Frontal cortex (tissue), 3 donors: ENCODE measurements at regions not wholly inside any gene's neighbourhood (a gene's known extent, or its start where the extent isn't known, plus 50 kb on each side); places are given as distances from the start of the nearest gene placed in this dataset.

ENCODE experiments used
- DNase-seq, 2 donors: peaks; one replicate each; pipeline ENCODE4 v3.0.0; 2012; ENCODE audit warnings: low spot score in 2 of 2
- FAIRE-seq: peaks from 2 replicates; lab custom pipeline; 2012; peaks lifted over from hg19 to GRCh38; lab: Jason Lieb, UNC
- donor health status: control.
- donor health status: control.
- donor health status: control.

DNA sequence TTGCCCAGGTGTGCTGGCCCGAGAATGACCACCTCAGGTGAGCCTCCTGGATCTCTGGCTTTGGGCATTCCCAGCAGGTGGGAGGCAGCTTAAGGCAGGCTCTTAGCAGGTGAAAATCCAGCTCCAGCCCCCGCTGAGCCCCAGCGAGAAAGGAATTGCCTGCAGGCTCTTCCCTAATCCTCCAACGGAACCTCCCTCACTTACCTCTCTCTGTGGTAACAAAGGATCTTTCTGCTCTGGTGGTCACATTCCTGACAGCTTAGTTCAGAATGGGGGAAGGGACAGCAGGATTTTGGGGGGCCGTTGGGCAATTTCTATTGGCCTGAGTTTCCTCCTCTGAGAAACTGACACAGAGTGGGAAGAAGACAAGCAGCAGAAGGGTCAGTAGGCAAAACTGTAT lies 116.0 kb upstream of the LHX5 start:
- DNase-seq (no peak), FAIRE-seq (no peak)

GRCh38 chr12:113586461-113586860 lies 114.8 kb upstream of the LHX5 start:
- FAIRE-seq (no peak), DNase-seq (no peak)

GRCh38 chr12:113582521-113583218 lies 111.0 kb upstream of the LHX5 start:
- FAIRE-seq, result no peak
- DNase-seq, result no peak

- no peak for DNase-seq
- FAIRE-seq, result no peak
Measured at GRCh38 chr12:113581342-113581741, 109.7 kb upstream of the LHX5 start.

DNA sequence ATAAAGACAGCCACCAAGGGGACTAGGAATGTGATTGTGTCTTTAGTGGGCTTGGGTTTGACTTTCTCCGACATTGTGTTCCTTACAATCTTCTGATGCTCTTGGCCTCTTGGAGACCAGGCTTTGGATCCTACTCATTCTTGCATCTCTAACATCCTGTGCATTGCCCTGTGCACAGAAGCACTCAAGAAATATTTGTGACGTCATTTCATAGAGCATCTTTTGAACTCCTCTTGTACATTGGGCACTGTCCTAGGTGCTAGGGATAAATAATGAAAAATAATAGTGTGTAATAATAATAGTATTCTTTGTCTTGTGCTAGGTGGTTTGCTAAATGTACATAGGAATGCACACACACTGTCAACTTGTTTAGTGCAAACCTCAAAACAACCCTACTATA lies 108.8 kb upstream of the LHX5 start:
- no peak for FAIRE-seq
- DNase-seq, result no peak

- no peak for FAIRE-seq
- no peak for DNase-seq
Measured at GRCh38 chr12:113577464-113578129, 105.9 kb upstream of the LHX5 start.

- DNase-seq (no peak), FAIRE-seq (no peak)
Measured at GRCh38 chr12:113575386-113575785, 103.7 kb upstream of the LHX5 start.

DNA sequence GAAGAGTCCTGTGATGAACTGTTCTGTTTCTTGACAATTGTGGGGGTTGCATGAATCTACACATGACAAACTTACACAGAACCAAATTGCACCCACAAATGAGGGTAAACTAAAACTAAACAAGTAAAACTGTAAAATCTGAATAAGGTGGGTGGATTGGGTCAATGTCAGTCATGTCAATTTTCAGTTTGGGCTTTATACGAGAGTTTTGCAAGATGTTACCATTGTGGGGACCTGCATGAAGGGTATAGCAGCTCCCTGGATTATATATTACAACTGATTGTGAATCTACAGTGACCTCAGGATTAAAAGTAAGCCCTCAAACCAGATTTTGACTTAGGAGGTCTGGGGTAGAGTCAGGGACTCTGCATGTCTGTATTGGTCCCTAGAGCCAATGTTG lies 101.5 kb upstream of the LHX5 start:
- FAIRE-seq (no peak), DNase-seq (no peak)

GRCh38 chr12:113571713-113572112 lies 100.0 kb upstream of the LHX5 start:
- DNase-seq (no peak), FAIRE-seq (no peak)

DNA sequence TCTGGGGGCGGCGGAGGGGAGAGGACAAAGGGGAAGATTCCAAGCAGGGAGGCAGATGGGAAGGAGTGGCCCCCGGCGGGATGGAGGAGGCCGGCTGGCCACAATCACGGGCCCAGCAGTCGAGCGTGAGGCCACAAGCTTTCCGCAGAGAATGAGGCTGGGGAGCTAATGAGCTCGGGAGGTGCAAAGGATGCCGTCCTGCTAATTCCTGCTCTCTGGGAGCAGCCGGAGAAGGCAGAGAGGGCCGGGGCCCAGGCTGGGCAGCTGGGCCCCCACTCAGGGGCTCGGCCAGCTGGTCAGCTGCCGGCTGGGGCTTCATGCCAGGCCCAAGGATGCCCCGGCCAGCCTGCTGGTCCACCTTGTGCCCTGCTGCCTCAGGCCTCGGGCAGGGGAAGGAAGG lies 98.1 kb upstream of the LHX5 start:
- DNase-seq, result no peak
- no peak for FAIRE-seq

- DNase-seq, result no peak
Measured at GRCh38 chr12:113568021-113568420, 96.3 kb upstream of the LHX5 start.

DNA sequence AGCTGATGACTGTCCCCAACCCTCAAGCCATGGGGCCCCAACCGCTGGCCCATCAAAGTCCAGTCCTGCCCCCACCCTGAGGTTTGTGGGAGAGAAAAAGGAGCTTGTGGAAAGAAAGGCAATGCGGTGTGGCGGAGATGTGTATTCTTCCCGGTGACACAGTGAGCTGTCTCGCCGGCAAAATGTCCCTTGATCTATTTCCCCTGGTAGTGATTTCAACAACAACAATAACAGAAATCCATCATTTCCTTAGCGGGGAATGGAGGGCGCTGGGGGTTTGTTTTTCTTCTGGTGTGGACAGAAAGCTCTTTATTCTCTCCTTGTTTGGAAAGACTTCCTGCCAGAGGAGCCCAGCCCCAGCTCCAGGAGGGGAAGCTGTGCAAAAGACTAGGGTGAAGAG lies 93.7 kb upstream of the LHX5 start:
- DNase-seq (no peak), FAIRE-seq (no peak)

More at GRCh38 chr12:113568021-113568420, 96.3 kb upstream of the LHX5 start:
- FAIRE-seq, result no peak

DNA sequence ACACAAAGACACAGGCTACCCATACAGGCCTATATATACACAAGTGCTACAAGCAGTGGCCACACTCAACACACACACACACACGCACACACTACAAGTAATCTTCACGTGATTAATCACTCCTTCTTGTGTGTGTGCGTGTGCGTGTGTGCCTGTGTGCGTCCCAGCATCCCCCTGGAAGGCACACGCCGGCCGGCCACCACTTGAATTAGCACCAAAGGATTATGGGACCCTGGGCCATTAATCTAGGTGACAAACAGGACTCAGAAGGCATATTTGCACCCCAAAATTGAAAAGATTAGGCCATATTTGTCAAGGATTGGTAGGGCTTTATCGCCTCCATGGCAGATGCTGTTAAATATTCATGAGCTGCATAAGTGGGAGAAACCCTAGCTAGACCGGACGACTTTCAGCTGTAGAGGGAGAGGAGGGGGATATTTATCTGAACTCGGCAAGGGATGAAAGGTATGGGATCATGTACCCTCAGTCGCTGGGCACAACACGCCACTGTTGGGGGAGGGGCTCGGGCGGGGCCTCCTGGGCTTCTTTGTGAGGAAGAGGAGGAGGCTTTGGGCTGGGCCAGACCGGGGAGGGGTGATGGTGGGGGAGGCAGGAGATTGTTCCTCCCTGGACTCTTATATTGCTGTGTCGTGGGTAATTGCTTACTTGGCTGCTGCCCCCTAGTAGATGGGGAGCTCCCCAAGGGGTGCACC lies 89.6 kb upstream of the LHX5 start:
- FAIRE-seq, result no peak
- no peak for DNase-seq

DNA sequence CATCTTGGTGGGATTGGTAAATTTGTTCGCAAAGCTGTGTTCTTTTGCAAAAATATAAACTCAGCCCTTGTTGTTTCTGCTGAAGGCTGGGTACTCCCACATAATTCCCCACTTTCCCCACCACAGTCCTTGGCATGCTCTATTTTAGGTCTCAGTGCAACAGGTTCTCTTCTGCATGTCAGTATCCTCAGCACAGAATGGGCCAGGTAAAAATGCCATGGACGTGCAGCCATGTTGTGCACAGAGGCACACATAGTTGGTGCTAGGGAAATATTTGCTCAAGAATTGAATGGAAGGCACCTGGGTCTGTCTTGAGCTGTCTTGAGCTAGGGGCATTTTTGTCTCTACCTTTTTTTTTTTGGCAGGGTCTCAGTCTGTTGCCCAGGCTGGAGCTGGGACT lies 87.8 kb upstream of the LHX5 start:
- DNase-seq (no peak), FAIRE-seq (no peak)

DNA sequence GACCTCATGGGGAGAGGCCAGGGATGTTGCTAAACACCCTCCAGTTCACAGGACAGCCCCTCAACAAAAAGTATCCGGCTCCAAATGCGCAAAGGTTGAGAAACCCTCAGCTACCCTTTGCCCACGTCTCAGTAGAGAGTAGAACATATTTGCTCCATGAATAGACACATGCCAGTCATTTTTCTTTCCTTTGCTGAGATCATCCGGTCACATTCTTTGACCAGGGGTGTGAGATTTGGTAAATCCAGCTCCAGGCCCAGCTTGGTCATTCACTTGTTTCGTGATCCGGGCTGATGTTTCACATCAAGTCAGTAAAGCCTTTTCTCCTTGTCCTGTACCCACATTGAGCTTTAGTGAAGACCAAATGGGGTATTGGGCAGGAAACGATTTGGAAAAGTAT lies 83.6 kb upstream of the LHX5 start:
- DNase-seq (no peak), FAIRE-seq (no peak)

GRCh38 chr12:113552760-113553159 lies 81.1 kb upstream of the LHX5 start:
- FAIRE-seq (no peak), DNase-seq (no peak)

DNA sequence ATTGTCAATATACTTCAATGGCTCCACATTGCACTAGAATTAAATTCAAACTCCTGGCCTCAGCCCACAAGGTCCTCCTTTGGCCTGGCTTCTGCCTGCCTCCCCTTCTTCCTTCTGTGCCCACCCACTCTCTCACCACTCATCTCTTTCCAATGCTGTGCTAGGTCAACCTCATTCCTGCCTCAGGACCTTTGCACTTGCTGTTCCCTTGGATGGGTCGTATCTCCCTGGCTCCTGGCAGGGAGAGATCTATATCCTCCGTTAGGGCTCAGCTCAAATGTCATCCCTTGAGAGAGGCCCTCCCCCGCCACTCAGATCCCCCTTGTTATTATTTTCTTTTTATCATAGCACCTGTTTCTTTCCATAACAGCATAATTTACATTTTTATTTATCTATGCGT lies 79.9 kb upstream of the LHX5 start:
- FAIRE-seq (no peak), DNase-seq (no peak)

- FAIRE-seq (no peak), DNase-seq (no peak)
Measured at GRCh38 chr12:113548467-113548866, 76.8 kb upstream of the LHX5 start.

DNA sequence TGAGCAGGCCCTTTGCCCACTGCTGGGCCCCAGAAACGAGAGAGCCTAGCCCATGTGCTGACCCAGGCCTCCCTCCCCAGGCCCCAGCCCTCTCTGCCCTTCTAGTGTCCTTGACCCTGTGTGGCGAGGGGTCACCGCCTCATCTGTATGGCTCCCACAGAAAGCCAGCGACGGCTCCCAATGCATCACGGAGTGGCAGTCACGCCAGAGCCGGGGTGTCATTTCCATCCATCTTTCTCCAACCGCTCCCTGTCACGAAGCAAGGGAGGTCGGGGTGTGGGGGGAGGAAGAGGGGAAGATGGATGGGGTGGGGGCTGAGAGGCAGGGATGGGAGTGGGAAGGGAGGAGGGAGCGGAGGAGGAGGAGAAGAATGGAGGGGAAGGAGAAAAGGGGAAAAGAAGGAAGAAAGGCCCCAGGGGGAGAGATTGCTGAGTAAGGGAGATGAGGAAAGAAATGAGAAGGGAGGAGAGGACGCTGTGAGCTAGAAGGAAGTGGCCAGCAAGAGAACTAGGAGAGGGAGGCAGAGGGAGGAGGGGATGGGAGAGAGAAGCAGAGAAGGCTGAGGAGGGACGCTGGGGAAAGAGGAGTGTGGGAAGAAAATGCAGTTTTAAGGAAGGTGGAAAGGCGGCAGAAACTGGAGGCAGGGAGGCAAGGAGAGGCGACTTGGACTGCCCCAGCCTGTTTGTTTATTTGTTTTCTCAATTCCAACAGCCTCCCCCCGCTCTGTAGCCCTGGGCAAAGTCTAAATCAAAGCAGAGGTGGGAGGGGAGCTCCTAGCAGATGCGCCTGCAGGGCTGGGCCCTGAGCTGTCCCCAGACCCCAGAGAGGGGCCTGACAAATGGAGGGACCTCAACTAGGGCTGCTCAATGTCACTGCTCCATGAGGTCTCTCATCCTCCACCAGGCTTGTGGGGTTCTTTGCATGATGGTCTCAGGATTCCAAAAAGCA lies 75.5 kb upstream of the LHX5 start:
- no peak for DNase-seq
- FAIRE-seq, result no peak

DNA sequence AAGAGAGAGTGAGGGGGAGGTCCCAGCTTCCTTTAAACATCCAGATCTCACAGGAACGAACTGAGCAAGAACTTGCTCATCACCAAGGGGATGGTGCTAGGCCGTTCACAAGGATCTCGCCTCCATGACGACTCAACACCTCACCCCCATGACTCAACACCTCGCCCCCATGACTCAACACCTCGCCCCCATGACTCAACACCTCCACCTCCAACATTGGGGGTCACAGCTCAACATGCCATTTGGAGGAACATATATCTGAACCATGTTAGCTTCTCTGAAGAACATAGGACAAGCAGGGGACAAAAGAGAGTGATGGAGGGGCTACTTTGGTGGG lies 66.0 kb upstream of the LHX5 start:
- DNase-seq (no peak), FAIRE-seq (no peak)
